Fibroblast of peridontal ligament (primary cell): ENCODE measurements at regions not wholly inside any gene's neighbourhood (a gene's known extent, or its start where the extent isn't known, plus 50 kb on each side); places are given as distances from the start of the nearest gene placed in this dataset.
A peak's percentile ranks its signal among the peaks of the same experiment; 100 is the strongest.

ENCODE experiments used
- DNase-seq: peaks from one replicate; pipeline ENCODE4 v3.0.0-alpha.2; 2010; ENCODE audit errors: extremely low read depth

DNA sequence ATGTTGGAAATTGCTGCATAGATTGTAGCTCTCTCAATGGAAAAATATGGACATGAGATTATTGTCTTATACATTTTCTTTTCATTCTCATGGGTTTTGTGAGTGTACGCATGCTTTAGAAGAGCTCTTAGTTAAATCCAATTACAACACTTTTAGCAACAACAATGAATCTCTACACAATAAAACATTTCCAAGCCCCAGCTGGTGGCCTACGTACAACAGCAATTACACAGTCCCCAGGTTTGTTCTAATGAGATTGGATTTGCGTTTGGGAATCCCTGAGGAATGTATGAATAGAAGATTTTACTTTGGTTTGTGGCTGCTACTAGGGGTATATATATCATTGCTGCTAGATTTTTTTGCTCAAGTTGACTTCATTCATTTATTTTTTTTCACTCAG lies 98.6 kb downstream of the FHDC1 start:
- DNase-seq: no peak

- DNase-seq: peak; percentile 24
These were observed 100.9 kb downstream of the FHDC1 start for GRCh38 chr4:153036931-153037482.

- no peak for DNase-seq
These were observed 102.6 kb downstream of the FHDC1 start for GRCh38 chr4:153038623-153039311.

DNA sequence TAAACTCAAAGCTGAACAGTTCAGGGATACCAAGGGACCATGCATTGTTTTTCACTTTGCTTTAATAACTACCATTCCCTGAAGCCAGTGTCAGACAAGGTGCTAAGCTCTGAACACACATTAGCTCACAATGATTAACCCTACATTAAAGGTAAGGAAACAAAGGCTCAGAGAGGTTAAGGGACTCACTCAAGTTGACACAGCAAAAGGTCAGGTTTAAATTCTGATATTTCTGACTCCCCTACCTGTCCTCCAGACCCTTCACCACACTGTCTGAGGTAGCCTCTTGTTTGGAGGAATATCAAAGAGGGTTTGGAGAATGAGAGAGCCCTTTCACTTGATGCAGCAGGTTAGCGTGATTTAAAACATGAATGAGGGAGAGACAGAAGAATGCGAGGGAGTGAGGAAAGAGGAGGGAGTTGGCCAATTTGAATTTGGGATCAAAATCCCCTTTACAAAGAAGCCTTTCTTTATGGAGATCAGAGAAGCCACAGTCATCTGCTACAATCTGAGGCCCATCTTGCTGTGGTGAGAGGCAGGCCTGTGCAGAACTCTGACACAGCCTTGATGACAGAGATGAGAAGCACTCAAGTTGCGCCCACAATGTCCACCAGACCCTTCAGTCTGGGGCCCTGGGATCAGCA lies 103.5 kb downstream of the FHDC1 start:
- DNase-seq: no peak

DNA sequence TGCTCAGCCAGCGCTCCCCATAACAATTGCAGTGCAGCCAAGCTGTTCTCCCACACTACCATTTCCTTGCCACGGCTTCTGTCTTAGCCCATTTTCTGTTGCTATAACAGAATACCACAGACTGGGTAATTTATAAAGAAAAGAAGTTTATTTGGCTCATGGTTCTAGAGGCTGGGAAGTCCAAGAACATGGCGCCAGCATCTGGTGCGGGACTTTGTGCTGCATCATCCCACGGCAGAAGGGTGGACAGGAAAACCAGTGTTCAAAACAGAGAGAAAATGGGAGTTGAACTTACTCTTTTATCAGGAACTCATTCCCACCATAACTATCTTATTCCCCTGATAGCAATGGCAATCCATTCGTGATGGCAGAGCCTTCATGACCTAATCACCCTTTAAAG lies 104.6 kb downstream of the FHDC1 start:
- no peak for DNase-seq

DNA sequence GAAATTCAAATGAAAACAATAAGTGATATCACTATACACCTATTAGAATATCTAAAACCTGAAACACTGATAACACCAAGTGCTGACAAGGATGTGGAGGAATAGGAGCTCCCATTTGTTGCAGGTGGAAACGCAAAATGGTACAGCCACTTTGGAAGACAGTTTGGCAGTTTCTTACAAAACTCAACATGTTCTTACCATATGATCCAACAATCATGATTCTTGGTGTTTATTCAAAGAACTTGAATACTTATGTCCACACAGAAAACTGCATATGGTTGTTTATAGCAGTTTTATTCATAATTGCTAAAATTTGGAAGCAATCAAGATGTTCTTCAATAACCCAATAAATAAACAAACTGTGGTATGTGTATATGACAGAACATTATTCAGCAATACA lies 107.9 kb downstream of the FHDC1 start:
- peak; percentile 3 for DNase-seq

DNA sequence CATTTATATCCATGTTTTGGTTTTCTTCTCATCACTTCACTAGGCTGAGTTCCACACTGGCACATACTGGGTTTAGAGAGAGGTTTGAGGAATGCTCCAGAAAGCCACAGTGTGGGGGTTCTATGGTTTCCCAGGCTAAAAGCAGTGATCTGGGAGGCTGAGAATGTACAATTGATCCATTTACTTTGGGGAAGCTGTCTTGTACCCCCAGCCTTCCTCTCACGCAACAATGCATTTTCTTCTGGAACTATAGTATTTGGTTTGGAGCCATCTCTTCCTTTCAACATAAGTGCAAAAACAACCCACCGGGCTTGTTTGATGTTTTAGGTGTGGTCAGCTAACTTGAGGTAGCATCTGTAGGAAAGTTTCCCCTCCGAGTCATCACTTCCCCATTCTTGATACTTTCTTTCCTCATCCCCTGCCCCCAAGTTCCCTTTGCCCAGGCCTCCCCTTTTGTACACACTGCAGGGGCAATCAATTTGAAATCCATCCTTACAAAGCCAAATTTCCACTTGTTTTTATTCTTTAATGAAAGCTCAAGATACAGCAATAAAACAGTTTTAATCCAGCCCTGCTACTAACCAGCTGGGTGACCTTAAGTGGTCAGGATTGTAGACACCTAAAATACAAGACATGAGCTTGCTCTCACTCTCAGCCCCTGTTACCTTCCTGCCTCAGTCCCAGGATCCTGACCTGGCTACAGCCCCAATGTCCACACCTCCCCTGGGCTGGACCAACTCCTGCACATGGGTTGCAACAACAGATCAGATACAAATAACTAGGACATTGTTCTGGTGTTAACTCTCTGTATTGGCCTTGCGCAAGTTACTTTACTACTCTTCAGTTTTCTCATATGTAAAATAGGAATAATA lies 109.2 kb downstream of the FHDC1 start:
- DNase-seq: no peak

GRCh38 chr4:153058671-153059060 lies 122.5 kb downstream of the FHDC1 start:
- no peak for DNase-seq

DNA sequence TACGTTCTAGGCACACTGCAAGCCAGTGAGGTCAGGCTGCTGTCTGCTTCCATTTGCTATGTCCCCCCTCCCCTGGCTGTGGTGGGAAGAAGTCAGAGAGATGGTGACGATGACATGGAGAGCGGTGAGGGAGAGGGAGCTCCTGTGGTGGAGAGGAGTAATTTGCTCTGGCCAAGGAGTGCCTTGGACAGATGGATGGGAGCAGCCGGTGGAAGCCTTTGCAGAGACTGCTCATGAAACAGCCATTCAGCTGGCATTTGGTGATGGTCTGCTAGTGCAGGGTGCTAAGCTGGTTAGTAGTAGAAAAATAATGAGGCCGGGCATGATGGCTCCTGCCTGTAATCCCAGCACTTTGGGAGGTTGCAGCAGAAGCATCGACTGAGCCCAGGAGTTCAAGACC lies 124.1 kb downstream of the FHDC1 start:
- DNase-seq: no peak

DNA sequence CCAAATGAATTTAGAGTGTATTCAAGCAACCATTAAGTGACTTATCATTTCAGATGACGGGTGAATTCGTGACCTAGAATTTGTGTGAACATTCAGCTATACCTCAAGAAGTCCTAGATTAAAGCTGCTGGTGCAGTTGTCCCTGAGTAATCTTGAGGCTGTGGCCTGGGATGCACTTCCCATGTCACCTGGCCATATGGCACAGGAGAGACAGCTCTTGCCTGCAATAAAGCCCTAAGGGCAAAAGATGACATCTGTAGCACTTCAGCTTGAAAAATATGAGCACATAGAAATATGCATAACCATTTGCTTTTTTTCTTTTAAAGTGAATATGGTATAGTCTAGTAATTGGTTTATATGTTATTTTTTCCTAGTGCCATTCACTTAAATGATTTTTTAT lies 125.8 kb downstream of the FHDC1 start:
- no peak for DNase-seq

GRCh38 chr4:153062652-153063168 lies 126.6 kb downstream of the FHDC1 start:
- no peak for DNase-seq

DNA sequence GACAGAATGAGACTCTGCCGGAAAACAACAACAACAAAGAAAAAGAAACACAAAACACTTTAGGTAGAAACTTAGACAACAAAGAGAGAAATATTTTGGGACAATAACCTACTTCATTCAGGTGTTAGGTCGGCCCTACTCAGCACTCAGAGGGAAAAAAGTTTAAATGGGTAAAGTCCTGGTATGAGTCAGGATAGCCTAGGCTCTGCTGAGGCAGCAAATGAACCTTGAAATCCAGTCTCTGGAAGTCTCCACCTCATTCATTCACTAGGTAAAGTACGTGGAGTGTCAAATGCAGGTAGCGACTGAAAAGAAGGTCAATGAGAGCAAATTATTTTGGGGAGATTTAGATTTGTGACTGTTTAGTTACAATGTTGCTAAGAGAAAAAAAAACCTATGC lies 127.4 kb downstream of the FHDC1 start:
- DNase-seq: no peak

- no peak for DNase-seq
These were observed 128.4 kb downstream of the FHDC1 start for GRCh38 chr4:153064571-153064970.

GRCh38 chr4:153065276-153065675 lies 129.2 kb downstream of the FHDC1 start:
- DNase-seq: no peak

DNA sequence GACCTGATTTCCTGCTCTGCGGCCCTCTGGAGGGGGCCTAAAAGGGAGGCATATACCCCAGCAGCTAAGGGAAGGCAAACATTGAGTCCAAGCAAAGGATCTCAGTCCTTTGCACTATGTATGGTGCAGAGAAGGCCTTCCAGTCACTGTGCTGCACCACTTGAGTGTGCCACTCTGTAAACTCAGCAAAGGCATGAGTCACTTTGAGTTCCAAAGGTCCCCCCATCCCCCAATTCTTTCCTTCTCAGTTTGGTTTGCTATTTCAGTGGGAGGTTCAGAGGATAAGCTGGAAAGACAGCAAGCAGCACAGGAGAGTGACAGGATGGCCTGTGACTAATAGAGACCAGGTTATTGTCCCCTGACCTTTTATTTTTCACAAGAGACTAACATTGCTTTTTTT lies 131.3 kb downstream of the FHDC1 start:
- peak; percentile 20 for DNase-seq

GRCh38 chr4:153068751-153069150 lies 132.6 kb downstream of the FHDC1 start:
- DNase-seq: no peak

- DNase-seq: no peak
These were observed 132.2 kb upstream of the TRIM2 start for GRCh38 chr4:153071958-153072598.

- DNase-seq: no peak
These were observed 131.6 kb upstream of the TRIM2 start for GRCh38 chr4:153072661-153073060.

GRCh38 chr4:153074486-153074885 lies 129.8 kb upstream of the TRIM2 start:
- no peak for DNase-seq

- no peak for DNase-seq
These were observed 129.2 kb upstream of the TRIM2 start for GRCh38 chr4:153074936-153075630.
